MM.1S (cell line): ENCODE measurements at regions not wholly inside any gene's neighbourhood (a gene's known extent, or its start where the extent isn't known, plus 50 kb on each side); places are given as distances from the start of the nearest gene placed in this dataset.
"Not testable (repeated sequence)": the region's sequence is repeated elsewhere in the genome, so short reads cannot be mapped to it uniquely, and the experiment has no call there.

Experiments used
- DNase-seq: peaks from one replicate; pipeline ENCODE4 v3.0.0-alpha.2; 2015
- H2AFZ ChIP-seq: fragments of 300-600 bp; sonication (generic); 2 replicates; pipeline ENCODE4 v1.6.0; 2016; ENCODE audit warnings: antibody characterized with exemption, low read length
- H3F3A ChIP-seq: fragments of 300-600 bp; sonication (generic); 2 replicates; pipeline ENCODE4 v1.6.1; 2016; ENCODE audit warnings: mild to moderate bottlenecking, antibody characterized with exemption, low read length, moderate library complexity, mixed read lengths; ENCODE audit not compliant: insufficient read depth
- H3K27ac ChIP-seq: fragments of 300-600 bp; sonication (generic); 2 replicates; pipeline ENCODE4 v1.5.1; 2016; ENCODE audit warnings: mild to moderate bottlenecking, low read length
- H3K27me3 ChIP-seq: fragments of 300-600 bp; sonication (generic); replicated peaks from 2 replicates; pipeline ENCODE4 v1.6.0; 2016; ENCODE audit warnings: low read length; ENCODE audit not compliant: insufficient read depth
- H3K36me3 ChIP-seq: fragments of 300-600 bp; sonication (generic); replicated peaks from 2 replicates; pipeline ENCODE4 v1.6.1; 2016; ENCODE audit warnings: mild to moderate bottlenecking, low read length, mixed read lengths; ENCODE audit not compliant: insufficient read depth
- H3K4me1 ChIP-seq: fragments of 300-600 bp; sonication (generic); 2 replicates; pipeline ENCODE4 v1.6.1; 2016; ENCODE audit warnings: low read length, mixed read lengths
- H3K4me2 ChIP-seq: fragments of 300-600 bp; sonication (generic); 2 replicates; pipeline ENCODE4 v1.6.0; 2016; ENCODE audit warnings: low read depth, low read length
- H3K4me3 ChIP-seq: fragments of 300-600 bp; sonication (generic); 2 replicates; pipeline ENCODE4 v1.5.1; 2016; ENCODE audit warnings: low read length, mixed read lengths
- H3K79me2 ChIP-seq: fragments of 300-600 bp; sonication (generic); 2 replicates; pipeline ENCODE4 v1.6.1; 2016; ENCODE audit warnings: mixed run types, low read length, mixed read lengths
- H3K9ac ChIP-seq: fragments of 300-600 bp; sonication (generic); 2 replicates; pipeline ENCODE4 v1.6.1; 2016; ENCODE audit warnings: low read length, mixed read lengths
- H3K9me2 ChIP-seq: fragments of 300-600 bp; sonication (generic); replicated peaks from 2 replicates; pipeline ENCODE4 v1.6.1; 2016; ENCODE audit warnings: mild to moderate bottlenecking, low read length, mixed read lengths; ENCODE audit not compliant: insufficient read depth
- H3K9me3 ChIP-seq: fragments of 300-600 bp; sonication (generic); replicated peaks from 2 replicates; pipeline ENCODE4 v1.6.1; 2016; ENCODE audit warnings: mild to moderate bottlenecking, low read length, mixed read lengths; ENCODE audit not compliant: insufficient read depth
- H4K20me1 ChIP-seq: fragments of 300-600 bp; sonication (generic); 2 replicates; pipeline ENCODE4 v1.6.1; 2016; ENCODE audit warnings: mild to moderate bottlenecking, low read length, moderate library complexity, mixed read lengths; ENCODE audit not compliant: insufficient read depth
- CTCF ChIP-seq: fragments of 300-600 bp; sonication (generic); IDR thresholded peaks from 2 replicates; pipeline ENCODE4 v1.5.1; 2016; ENCODE audit warnings: antibody characterized with exemption, low read length, mixed read lengths
- EZH2 ChIP-seq: fragments of 300-600 bp; sonication (generic); optimal IDR thresholded peaks from 2 replicates; pipeline ENCODE3; 2017; ENCODE audit warnings: low read depth, mild to moderate bottlenecking, antibody characterized with exemption, low read length, mixed read lengths
- EZH2phosphoT487 ChIP-seq: fragments of 300-600 bp; sonication (generic); IDR thresholded peaks from 2 replicates; pipeline ENCODE4 v1.6.1; 2018; ENCODE audit warnings: antibody characterized with exemption, low read length

- Histone ChIP-seq H3K9me2 (no peaks in the 10 kb centered on the region), H3K27me3 (no peaks in the 10 kb centered on the region), H3K4me1 (no peaks in the 10 kb centered on the region), H3K9ac (no peak overlapping the region), H3K36me3 (no peaks in the 10 kb centered on the region), H3K4me2 (no peak overlapping the region), H3F3A (no peaks in the 10 kb centered on the region), H3K9me3 (no peaks in the 10 kb centered on the region), H3K79me2 (no peaks in the 10 kb centered on the region), H3K4me3 (no peak overlapping the region), H3K27ac (no peak overlapping the region), H4K20me1 (no peaks in the 10 kb centered on the region), H2AFZ (no peak overlapping the region)
- DNase-seq, result no peak
- TF ChIP-seq EZH2 (no peak), CTCF (no peak), EZH2phosphoT487 (no peak)
Observed at GRCh38 chr7:39851466-39852045, 98.5 kb upstream of the CDK13 start.

- not testable (repeated sequence) for H3K27me3 ChIP-seq, H3K9ac ChIP-seq, H3F3A ChIP-seq, H3K4me1 ChIP-seq, H3K36me3 ChIP-seq, H3K27ac ChIP-seq, H3K9me3 ChIP-seq, H3K79me2 ChIP-seq, H3K4me3 ChIP-seq, H4K20me1 ChIP-seq, H3K9me2 ChIP-seq, DNase-seq, H2AFZ ChIP-seq
- H3K4me2 ChIP-seq, result 0 out of 2 replicates have a peak overlapping the region, but pooled peaks have one; percentile 18
Observed at GRCh38 chr7:39854616-39855324, 95.3 kb upstream of the CDK13 start.

GRCh38 chr7:39855325-39855674 lies 94.8 kb upstream of the CDK13 start:
- Histone ChIP-seq H3F3A (no peaks in the 10 kb centered on the region), H3K9ac (no peak overlapping the region), H3K36me3 (no peaks in the 10 kb centered on the region), H3K9me2 (no peaks in the 10 kb centered on the region), H3K9me3 (no peaks in the 10 kb centered on the region), H3K4me1 (no peaks in the 10 kb centered on the region), H2AFZ (no peak overlapping the region), H3K27me3 (no peaks in the 10 kb centered on the region), H3K4me3 (no peak overlapping the region), H3K27ac (no peak overlapping the region), H3K79me2 (no peaks in the 10 kb centered on the region), H3K4me2 (0 out of 2 replicates have a peak overlapping the region, but pooled peaks have one; percentile 18), H4K20me1 (no peaks in the 10 kb centered on the region)
- no peak for DNase-seq
- no peak for TF ChIP-seq EZH2
- no peak for TF ChIP-seq CTCF
- no peak for TF ChIP-seq EZH2phosphoT487

GRCh38 chr7:39863675-39864322 lies 86.3 kb upstream of the CDK13 start:
- not testable (repeated sequence) for H3K79me2 ChIP-seq, H3K27ac ChIP-seq, H4K20me1 ChIP-seq, H3K4me2 ChIP-seq, H3K27me3 ChIP-seq, DNase-seq, H3K9me2 ChIP-seq, H3F3A ChIP-seq, H3K36me3 ChIP-seq, H3K4me1 ChIP-seq, H2AFZ ChIP-seq, H3K4me3 ChIP-seq, H3K9me3 ChIP-seq, H3K9ac ChIP-seq

- not testable (repeated sequence) for H2AFZ ChIP-seq, H3K4me3 ChIP-seq, H3F3A ChIP-seq, H3K27ac ChIP-seq, H3K9ac ChIP-seq, DNase-seq, H3K4me1 ChIP-seq, H3K9me2 ChIP-seq, H3K27me3 ChIP-seq, H3K36me3 ChIP-seq, H3K79me2 ChIP-seq, H4K20me1 ChIP-seq, H3K9me3 ChIP-seq, H3K4me2 ChIP-seq
Observed at GRCh38 chr7:39869888-39870522, 80.1 kb upstream of the CDK13 start.

GRCh38 chr7:39871610-39872009 lies 78.4 kb upstream of the CDK13 start:
- not testable (repeated sequence) for H2AFZ ChIP-seq, H3K79me2 ChIP-seq, H3K36me3 ChIP-seq, DNase-seq, H4K20me1 ChIP-seq, H3K4me3 ChIP-seq, H3K4me2 ChIP-seq, H3K9me2 ChIP-seq, H3K4me1 ChIP-seq, H3K27me3 ChIP-seq, H3K9me3 ChIP-seq, H3K27ac ChIP-seq, H3F3A ChIP-seq, H3K9ac ChIP-seq
